A673 (cell line): ENCODE measurements at regions not wholly inside any gene's neighbourhood (a gene's known extent, or its start where the extent isn't known, plus 50 kb on each side); places are given as distances from the start of the nearest gene placed in this dataset.

Experiments
- BruUV-seq: library from RNA; stranded (reverse); fragments of 400-500 nt; replicated peaks from 2 replicates; lab custom pipeline; 2021; lab: Mats Ljungman, UMichigan
- CTCF ChIA-PET: fragments of 300-600 bp; sonication (Branson Sonifier 250); formaldehyde crosslinking; loops from one replicate; lab custom pipeline; 2022; ENCODE audit warnings: antibody characterized with exemption; lab: Charles Lee
- POLR2A ChIA-PET: fragments of 300-600 bp; sonication (Branson Sonifier 250); formaldehyde crosslinking; loops from one replicate; lab custom pipeline; 2022; ENCODE audit warnings: antibody characterized with exemption; ENCODE audit not compliant: low non-redundant PET; lab: Charles Lee
- DNase-seq: peaks from one replicate; pipeline ENCODE4 v3.0.0-alpha.2; 2015; ENCODE audit warnings: low spot score
- H3K27ac ChIP-seq: fragments of 200-600 bp; sonication (generic); 2 replicates; pipeline ENCODE4 v1.5.1; 2016; ENCODE audit warnings: mixed run types, low read depth, mild to moderate bottlenecking, mixed read lengths, antibody characterized with exemption, low read length; ENCODE audit not compliant: poor library complexity, severe bottlenecking
- H3K27me3 ChIP-seq: fragments of 200-600 bp; sonication (generic); replicated peaks from 2 replicates; pipeline ENCODE4 v1.6.1; 2017; ENCODE audit warnings: mixed run types, low read depth, mild to moderate bottlenecking, mixed read lengths, antibody characterized with exemption, low read length; ENCODE audit not compliant: insufficient read depth, poor library complexity
- H3K36me3 ChIP-seq: fragments of 200-600 bp; sonication (generic); 2 replicates; pipeline ENCODE4 v1.6.1; 2016; ENCODE audit warnings: mixed run types, mild to moderate bottlenecking, mixed read lengths, antibody characterized with exemption, low read length; ENCODE audit not compliant: insufficient read depth, poor library complexity, severe bottlenecking
- H3K4me1 ChIP-seq: fragments of 200-600 bp; sonication (generic); 2 replicates; pipeline ENCODE4 v1.6.1; 2017; ENCODE audit warnings: mixed run types, mild to moderate bottlenecking, mixed read lengths, antibody characterized with exemption, low read length; ENCODE audit not compliant: insufficient read depth, poor library complexity, severe bottlenecking
- H3K4me3 ChIP-seq: fragments of 200-600 bp; sonication (generic); 2 replicates; pipeline ENCODE4 v1.5.1; 2016; ENCODE audit warnings: low read depth, mixed run types, mild to moderate bottlenecking, mixed read lengths, low read length; ENCODE audit not compliant: poor library complexity, severe bottlenecking
- H3K9me3 ChIP-seq: fragments of 200-600 bp; sonication (generic); 2 replicates; pipeline ENCODE4 v1.6.1; 2016; ENCODE audit warnings: mixed run types, low read depth, mild to moderate bottlenecking, mixed read lengths, antibody characterized with exemption, low read length; ENCODE audit not compliant: poor library complexity, severe bottlenecking
- CTCF ChIP-seq: fragments of 300-800, 200-600 bp; sonication (generic); conservative IDR thresholded peaks from 2 replicates; pipeline ENCODE4 v1.5.1; 2017; ENCODE audit warnings: low read depth, mild to moderate bottlenecking, antibody characterized with exemption, low read length, moderate library complexity, mixed read lengths
- EZH2 ChIP-seq: fragments of 200-600 bp; sonication (generic); IDR thresholded peaks from 2 replicates; pipeline ENCODE4 v1.6.1; 2017; ENCODE audit warnings: borderline replicate concordance, low read depth, mild to moderate bottlenecking, mixed read lengths, antibody characterized with exemption, low read length; ENCODE audit not compliant: poor library complexity, severe bottlenecking
- intact Hi-C: fragments of 100-400 bp; cut with micrococcal nuclease; formaldehyde crosslinking; loops from one replicate; pipeline ENCODE4 v1.10.0; 2022; ENCODE audit not compliant: unreplicated experiment

- CTCF ChIA-PET, result no interaction called here
- Histone ChIP-seq H3K27me3 (no peaks in the 10 kb centered on the region), H3K9me3 (peaks cover 11% of the 10 kb centered on the region), H3K4me1 (no peaks in the 10 kb centered on the region), H3K36me3 (no peaks in the 10 kb centered on the region), H3K4me3 (no peak overlapping the region), H3K27ac (no peak overlapping the region)
- DNase-seq, result no peak
- intact Hi-C loops, result no loop called here
- no TSS peak for BruUV-seq
- POLR2A ChIA-PET, result no interaction called here
- TF ChIP-seq CTCF, result no peak
- no peak for TF ChIP-seq EZH2
Observed at GRCh38 chr4:126871810-126872209, 760.9 kb upstream of the INTU start.

- Histone ChIP-seq H3K4me3 (no peak overlapping the region), H3K36me3 (no peaks in the 10 kb centered on the region), H3K4me1 (no peaks in the 10 kb centered on the region), H3K27ac (no peak overlapping the region), H3K9me3 (peaks cover 11% of the 10 kb centered on the region), H3K27me3 (no peaks in the 10 kb centered on the region)
- TF ChIP-seq EZH2 (no peak), CTCF (no peak)
- no peak for DNase-seq
- ChIA-PET POLR2A (no interaction called here), CTCF (no interaction called here)
- intact Hi-C loops, result no loop called here
- BruUV-seq, result no TSS peak
Observed at GRCh38 chr4:126874533-126874932, 758.2 kb upstream of the INTU start.

- Histone ChIP-seq H3K27ac (no peak overlapping the region), H3K9me3 (no peaks in the 10 kb centered on the region), H3K4me1 (no peaks in the 10 kb centered on the region), H3K4me3 (no peak overlapping the region), H3K36me3 (no peaks in the 10 kb centered on the region), H3K27me3 (no peaks in the 10 kb centered on the region)
- intact Hi-C loops, result no loop called here
- POLR2A ChIA-PET, result no interaction called here
- CTCF ChIA-PET, result no interaction called here
- BruUV-seq, result no TSS peak
- DNase-seq, result no peak
- TF ChIP-seq EZH2 (no peak), CTCF (no peak)
Observed at GRCh38 chr4:126888968-126889367, 743.8 kb upstream of the INTU start.

- H3K27me3 ChIP-seq, result no peaks in the 10 kb centered on the region
- no peak overlapping the region for H3K27ac ChIP-seq
- no peaks in the 10 kb centered on the region for H3K4me1 ChIP-seq
- DNase-seq, result no peak
- ChIA-PET CTCF (no interaction called here), POLR2A (no interaction called here)
- H3K36me3 ChIP-seq, result no peaks in the 10 kb centered on the region
- intact Hi-C loops, result no loop called here
- BruUV-seq, result no TSS peak
- no peak overlapping the region for H3K4me3 ChIP-seq
- no peak for TF ChIP-seq EZH2
- H3K9me3 ChIP-seq, result no peaks in the 10 kb centered on the region
Observed at GRCh38 chr4:126890383-126890782, 742.4 kb upstream of the INTU start.
